A673 (cell line): ENCODE measurements at regions not wholly inside any gene's neighbourhood (a gene's known extent, or its start where the extent isn't known, plus 50 kb on each side); places are given as distances from the start of the nearest gene placed in this dataset.

Source experiments
- BruUV-seq: library from RNA; stranded (reverse); fragments of 400-500 nt; replicated peaks from 2 replicates; lab custom pipeline; 2021; lab: Mats Ljungman, UMichigan
- CTCF ChIA-PET: fragments of 300-600 bp; sonication (Branson Sonifier 250); formaldehyde crosslinking; loops from one replicate; lab custom pipeline; 2022; ENCODE audit warnings: antibody characterized with exemption; lab: Charles Lee
- POLR2A ChIA-PET: fragments of 300-600 bp; sonication (Branson Sonifier 250); formaldehyde crosslinking; loops from one replicate; lab custom pipeline; 2022; ENCODE audit warnings: antibody characterized with exemption; ENCODE audit not compliant: low non-redundant PET; lab: Charles Lee
- DNase-seq: peaks from one replicate; pipeline ENCODE4 v3.0.0-alpha.2; 2015; ENCODE audit warnings: low spot score
- H3K27ac ChIP-seq: fragments of 200-600 bp; sonication (generic); 2 replicates; pipeline ENCODE4 v1.5.1; 2016; ENCODE audit warnings: mixed run types, low read depth, mild to moderate bottlenecking, mixed read lengths, antibody characterized with exemption, low read length; ENCODE audit not compliant: poor library complexity, severe bottlenecking
- H3K27me3 ChIP-seq: fragments of 200-600 bp; sonication (generic); replicated peaks from 2 replicates; pipeline ENCODE4 v1.6.1; 2017; ENCODE audit warnings: mixed run types, low read depth, mild to moderate bottlenecking, mixed read lengths, antibody characterized with exemption, low read length; ENCODE audit not compliant: insufficient read depth, poor library complexity
- H3K36me3 ChIP-seq: fragments of 200-600 bp; sonication (generic); 2 replicates; pipeline ENCODE4 v1.6.1; 2016; ENCODE audit warnings: mixed run types, mild to moderate bottlenecking, mixed read lengths, antibody characterized with exemption, low read length; ENCODE audit not compliant: insufficient read depth, poor library complexity, severe bottlenecking
- H3K4me1 ChIP-seq: fragments of 200-600 bp; sonication (generic); 2 replicates; pipeline ENCODE4 v1.6.1; 2017; ENCODE audit warnings: mixed run types, mild to moderate bottlenecking, mixed read lengths, antibody characterized with exemption, low read length; ENCODE audit not compliant: insufficient read depth, poor library complexity, severe bottlenecking
- H3K4me3 ChIP-seq: fragments of 200-600 bp; sonication (generic); 2 replicates; pipeline ENCODE4 v1.5.1; 2016; ENCODE audit warnings: low read depth, mixed run types, mild to moderate bottlenecking, mixed read lengths, low read length; ENCODE audit not compliant: poor library complexity, severe bottlenecking
- H3K9me3 ChIP-seq: fragments of 200-600 bp; sonication (generic); 2 replicates; pipeline ENCODE4 v1.6.1; 2016; ENCODE audit warnings: mixed run types, low read depth, mild to moderate bottlenecking, mixed read lengths, antibody characterized with exemption, low read length; ENCODE audit not compliant: poor library complexity, severe bottlenecking
- CTCF ChIP-seq: fragments of 300-800, 200-600 bp; sonication (generic); conservative IDR thresholded peaks from 2 replicates; pipeline ENCODE4 v1.5.1; 2017; ENCODE audit warnings: low read depth, mild to moderate bottlenecking, antibody characterized with exemption, low read length, moderate library complexity, mixed read lengths
- EZH2 ChIP-seq: fragments of 200-600 bp; sonication (generic); IDR thresholded peaks from 2 replicates; pipeline ENCODE4 v1.6.1; 2017; ENCODE audit warnings: borderline replicate concordance, low read depth, mild to moderate bottlenecking, mixed read lengths, antibody characterized with exemption, low read length; ENCODE audit not compliant: poor library complexity, severe bottlenecking
- intact Hi-C: fragments of 100-400 bp; cut with micrococcal nuclease; formaldehyde crosslinking; loops from one replicate; pipeline ENCODE4 v1.10.0; 2022; ENCODE audit not compliant: unreplicated experiment

GRCh38 chr6:95087394-95088097 is 489.8 kb upstream of the MANEA start:
- Histone ChIP-seq H3K36me3 (no peaks in the 10 kb centered on the region), H3K27ac (no peak overlapping the region), H3K9me3 (no peaks in the 10 kb centered on the region), H3K4me1 (peaks cover 15% of the 10 kb centered on the region), H3K4me3 (no peak overlapping the region), H3K27me3 (no peaks in the 10 kb centered on the region)
- peak; percentile 90 for DNase-seq
- BruUV-seq, result no TSS peak
- POLR2A ChIA-PET, result no interaction called here
- intact Hi-C loops, result no loop called here
- TF ChIP-seq CTCF (no peak), EZH2 (no peak)
- CTCF ChIA-PET, result no interaction called here

GRCh38 chr6:95091823-95092436 is 485.4 kb upstream of the MANEA start:
- DNase-seq, result peak; percentile 80
- TF ChIP-seq CTCF, result peak; percentile 77
- TF ChIP-seq EZH2, result no peak
- Histone ChIP-seq H3K36me3 (no peaks in the 10 kb centered on the region), H3K4me3 (peak overlapping the region; percentile 3), H3K4me1 (peaks cover 29% of the 10 kb centered on the region), H3K9me3 (no peaks in the 10 kb centered on the region), H3K27me3 (no peaks in the 10 kb centered on the region), H3K27ac (no peak overlapping the region)
- ChIA-PET POLR2A (no interaction called here), CTCF (interaction anchor here (0.7 to 1.0 kb wide), 3 partner anchors 915 to 1669 kb away, joined by 3 read pairs; no protein-coding TSS in a partner anchor)
- BruUV-seq, result no TSS peak
- intact Hi-C loops, result no loop called here

- Histone ChIP-seq H3K36me3 (no peaks in the 10 kb centered on the region), H3K9me3 (no peaks in the 10 kb centered on the region), H3K4me3 (no peak overlapping the region), H3K27ac (no peak overlapping the region), H3K27me3 (no peaks in the 10 kb centered on the region), H3K4me1 (peaks cover 19% of the 10 kb centered on the region)
- CTCF ChIA-PET, result interaction anchor here (1.0 kb wide), 1 partner anchor 666 kb away, joined by 3 read pairs; no protein-coding TSS in a partner anchor
- DNase-seq, result no peak
- no TSS peak for BruUV-seq
- intact Hi-C loops, result no loop called here
- no peak for TF ChIP-seq CTCF
- TF ChIP-seq EZH2, result no peak
- POLR2A ChIA-PET, result no interaction called here
Measured at GRCh38 chr6:95093154-95093553, 484.2 kb upstream of the MANEA start.
